GM21786 (cell line): ENCODE measurements at regions not wholly inside any gene's neighbourhood (a gene's known extent, or its start where the extent isn't known, plus 50 kb on each side); places are given as distances from the start of the nearest gene placed in this dataset.

ENCODE experiments used
- ATAC-seq: cut with Tn5 transposase; IDR thresholded peaks from one replicate; pipeline ENCODE4 v1.9.1; 2021; ENCODE audit not compliant: unreplicated experiment

DNA sequence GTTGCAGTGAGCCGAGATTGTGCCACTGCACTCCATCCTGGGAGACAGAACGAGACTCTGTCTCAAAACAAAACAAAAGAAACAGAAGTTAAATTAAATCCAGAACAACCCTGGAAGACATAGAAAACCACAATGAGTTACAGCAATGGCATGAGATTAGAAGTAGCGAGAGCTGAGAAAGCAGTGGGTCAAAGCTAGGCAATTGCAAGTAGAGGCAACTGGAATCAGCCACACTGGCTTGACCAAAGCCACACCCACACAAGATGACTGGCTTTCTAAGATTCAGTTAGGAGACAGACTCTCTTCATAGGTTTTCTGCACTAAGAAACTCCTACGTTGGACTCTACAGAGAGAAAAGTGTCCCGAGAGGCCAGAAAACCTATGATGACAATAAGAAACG, 443.0 kb downstream of the GPM6A start:
- no peak for ATAC-seq

DNA sequence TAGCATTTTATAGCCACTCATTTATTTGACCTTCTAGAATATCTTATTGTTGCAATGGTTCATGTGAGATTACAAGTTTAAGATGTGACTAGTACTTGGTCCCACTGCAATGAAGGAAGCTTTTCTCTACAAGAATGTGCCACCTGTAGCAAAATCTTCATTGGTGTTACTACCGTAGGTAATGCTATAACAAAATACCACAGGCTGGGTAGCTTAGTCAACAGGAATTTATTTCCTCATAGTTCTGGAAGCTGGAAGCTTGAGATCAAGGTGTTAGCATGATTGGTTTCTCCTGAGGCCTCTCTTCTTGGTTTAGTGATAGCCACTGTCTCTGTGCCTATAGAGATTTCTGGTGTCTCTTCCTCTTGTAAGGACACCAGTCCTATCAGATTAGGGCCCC, 441.0 kb downstream of the GPM6A start:
- no peak for ATAC-seq

DNA sequence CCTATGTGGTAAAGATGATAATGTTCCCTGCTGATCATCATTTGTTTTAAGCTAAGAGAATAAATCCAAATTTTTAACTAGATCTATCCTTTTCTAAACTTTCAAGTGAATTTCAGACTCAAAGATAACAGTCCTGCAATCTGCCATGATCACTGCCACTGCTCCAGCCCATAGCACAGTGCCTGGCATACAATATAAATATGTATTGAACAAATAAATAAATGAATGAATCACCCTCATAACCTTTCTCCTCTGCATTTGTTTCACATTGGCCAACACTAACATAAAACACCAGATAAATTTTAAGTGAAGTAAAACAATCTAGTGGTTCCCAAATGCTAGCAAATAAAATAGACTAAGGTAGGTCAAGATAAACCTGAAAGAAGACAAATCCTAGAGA, 439.0 kb downstream of the GPM6A start:
- no peak for ATAC-seq

DNA sequence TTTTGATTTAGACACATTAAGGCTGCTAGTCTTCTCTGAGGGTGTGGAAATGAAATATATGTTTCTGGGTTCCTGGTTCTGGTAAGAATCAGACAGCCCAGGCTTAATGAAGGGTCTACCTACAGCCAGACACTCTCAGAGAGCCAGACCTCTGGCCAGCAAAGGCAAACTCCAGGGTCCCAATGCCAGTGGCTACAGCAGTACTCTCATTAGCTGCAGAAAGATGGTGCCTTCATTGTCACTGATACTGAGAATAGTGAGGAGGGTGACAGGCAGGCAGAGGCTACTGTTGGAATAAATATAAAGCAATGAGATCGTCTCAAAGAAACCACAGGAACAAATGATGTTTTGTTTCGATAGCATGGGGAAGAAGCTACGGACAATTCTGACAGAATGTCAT, 437.6 kb downstream of the GPM6A start:
- ATAC-seq: no peak

GRCh38 chr4:175376287-175376977, 435.6 kb downstream of the GPM6A start:
- no peak for ATAC-seq

DNA sequence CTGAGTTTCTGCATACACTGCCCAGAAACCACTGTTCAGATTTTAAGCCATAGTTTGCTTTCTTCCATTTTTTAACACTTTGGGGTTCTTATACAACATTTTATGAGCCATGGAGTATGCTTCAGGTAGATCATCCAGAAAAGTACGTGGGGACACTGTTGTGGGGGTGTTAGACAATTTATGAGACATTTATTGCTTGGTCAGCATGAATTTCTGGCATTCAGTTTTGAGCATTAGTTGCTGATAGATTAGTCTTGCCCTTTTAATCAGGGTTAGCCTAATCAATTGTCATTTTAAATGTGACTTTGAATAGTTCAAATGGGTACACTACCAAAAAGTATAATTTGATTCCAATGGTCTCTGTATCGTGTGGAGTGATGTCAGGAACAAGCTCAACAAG, 434.9 kb downstream of the GPM6A start:
- ATAC-seq: no peak

DNA sequence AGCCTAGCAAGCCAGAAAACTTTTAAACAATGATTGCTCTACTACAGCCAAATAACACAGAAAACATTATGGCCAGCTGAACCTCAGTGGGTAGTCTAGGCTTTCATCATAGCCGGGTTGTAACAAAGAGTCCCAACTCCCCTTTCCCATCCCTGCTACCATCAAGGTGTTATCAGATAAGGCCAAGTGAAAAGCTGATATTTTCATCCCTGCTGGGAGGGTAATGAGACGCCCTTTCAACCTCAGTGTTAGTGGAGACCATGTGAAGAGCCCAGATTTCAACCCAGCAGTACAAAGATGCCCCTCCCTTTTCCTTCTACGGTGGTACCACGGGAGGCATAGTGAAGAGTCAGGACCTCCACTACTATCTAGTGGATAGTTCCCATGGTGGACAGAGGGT, 433.7 kb downstream of the GPM6A start:
- ATAC-seq: no peak

DNA sequence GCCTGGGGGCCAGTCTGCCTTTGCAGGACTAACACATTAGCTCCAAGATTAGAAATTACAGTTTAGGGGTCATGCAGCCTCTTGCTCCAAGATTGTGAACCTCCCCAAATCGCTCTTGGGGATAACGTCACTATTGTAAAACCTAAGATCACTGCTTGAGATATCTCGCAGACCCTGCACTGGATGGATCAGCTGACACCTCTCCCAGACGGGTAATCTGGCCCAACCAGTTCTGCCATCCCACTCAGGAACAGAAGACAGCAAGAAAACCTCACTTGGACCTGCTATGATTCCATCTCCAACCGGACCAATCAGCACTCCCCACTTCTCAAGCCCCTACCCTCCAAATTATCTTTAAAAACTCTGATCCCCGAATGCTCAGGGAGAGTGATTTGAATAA, 431.2 kb downstream of the GPM6A start:
- no peak for ATAC-seq

GRCh38 chr4:175385797-175386196, 426.3 kb downstream of the GPM6A start:
- ATAC-seq: no peak

DNA sequence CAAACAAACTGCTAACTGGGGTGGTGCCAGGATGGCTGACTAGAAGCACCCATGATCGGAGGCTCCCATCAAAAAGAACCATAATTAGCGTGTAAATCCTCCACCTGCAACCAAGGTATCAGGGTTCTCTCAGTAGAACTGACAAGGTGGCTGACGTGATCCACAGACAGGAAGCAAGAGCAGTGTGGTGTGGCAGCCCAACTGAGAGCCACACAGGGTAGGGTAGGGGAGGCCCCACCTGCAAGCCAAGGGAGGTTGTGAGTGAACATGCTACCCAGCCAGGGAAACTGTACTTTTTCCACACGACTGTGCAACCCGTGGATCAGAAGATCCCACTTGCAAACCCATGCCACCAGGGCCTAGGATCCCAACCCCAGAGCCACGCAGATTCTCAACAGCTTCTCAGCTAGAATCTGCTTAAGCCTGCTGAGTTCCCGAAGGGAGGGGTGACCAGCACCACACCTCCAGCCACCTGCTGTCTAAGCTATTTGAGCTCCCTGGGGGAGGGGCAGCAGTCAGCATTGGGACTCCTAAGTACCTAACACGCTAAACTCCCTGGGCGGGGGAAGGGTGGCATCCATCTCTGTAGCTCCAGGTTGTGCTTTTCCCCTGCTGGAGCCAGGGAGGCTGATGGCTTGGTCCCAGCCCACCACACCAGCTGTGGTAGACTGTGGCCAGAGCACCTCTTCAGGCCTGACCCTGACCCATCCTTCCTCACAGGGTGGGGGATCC, 425.1 kb downstream of the GPM6A start:
- peak; percentile 61 for ATAC-seq

GRCh38 chr4:175394208-175394607, 417.9 kb downstream of the GPM6A start:
- no peak for ATAC-seq

GRCh38 chr4:175405961-175406360, 406.1 kb downstream of the GPM6A start:
- ATAC-seq: no peak

DNA sequence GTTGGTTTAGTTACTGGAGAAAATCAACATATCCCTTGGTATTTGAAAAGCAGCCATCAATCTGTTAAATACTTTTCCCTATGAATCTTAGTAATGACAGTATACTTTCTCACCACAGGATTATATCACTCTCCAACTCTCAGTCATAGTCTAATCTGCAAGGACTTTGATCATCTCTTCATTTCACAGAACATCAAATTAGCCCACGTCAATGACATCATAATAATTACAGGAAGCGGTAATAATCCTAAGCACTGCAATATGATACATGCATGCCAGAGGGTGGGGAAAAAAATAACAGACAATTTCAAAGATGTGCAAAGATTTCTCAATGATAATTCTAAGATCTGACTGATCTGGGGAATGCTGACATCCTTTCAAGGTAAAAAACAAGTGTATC, 404.1 kb downstream of the GPM6A start:
- ATAC-seq: no peak

GRCh38 chr4:175411251-175411650, 400.8 kb downstream of the GPM6A start:
- ATAC-seq: no peak

- ATAC-seq: no peak
Observed at GRCh38 chr4:175412161-175412560, 399.9 kb downstream of the GPM6A start.

GRCh38 chr4:175412746-175413145, 399.3 kb downstream of the GPM6A start:
- no peak for ATAC-seq

- ATAC-seq: no peak
Observed at GRCh38 chr4:175413561-175413960, 398.5 kb downstream of the GPM6A start.

DNA sequence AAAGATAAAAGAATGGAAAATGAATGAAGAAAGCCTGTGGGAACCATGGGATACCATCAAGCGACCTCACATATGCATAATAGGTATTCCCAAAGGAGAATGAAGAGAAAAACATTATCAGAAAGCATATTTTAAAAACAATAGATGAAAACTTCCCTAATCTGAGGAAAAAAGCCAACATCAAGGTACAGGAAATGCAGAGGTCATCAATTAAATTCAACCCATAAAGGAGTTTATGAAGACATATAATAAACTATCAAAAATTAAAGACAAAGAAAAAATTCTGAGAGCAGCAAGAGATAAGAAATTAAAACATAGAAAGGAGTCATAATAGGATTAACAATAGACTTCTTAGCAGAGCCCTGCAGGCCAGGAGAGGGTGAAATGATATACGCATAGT, 397.5 kb downstream of the GPM6A start:
- no peak for ATAC-seq

- ATAC-seq: no peak
Observed at GRCh38 chr4:175418516-175418915, 393.5 kb downstream of the GPM6A start.

DNA sequence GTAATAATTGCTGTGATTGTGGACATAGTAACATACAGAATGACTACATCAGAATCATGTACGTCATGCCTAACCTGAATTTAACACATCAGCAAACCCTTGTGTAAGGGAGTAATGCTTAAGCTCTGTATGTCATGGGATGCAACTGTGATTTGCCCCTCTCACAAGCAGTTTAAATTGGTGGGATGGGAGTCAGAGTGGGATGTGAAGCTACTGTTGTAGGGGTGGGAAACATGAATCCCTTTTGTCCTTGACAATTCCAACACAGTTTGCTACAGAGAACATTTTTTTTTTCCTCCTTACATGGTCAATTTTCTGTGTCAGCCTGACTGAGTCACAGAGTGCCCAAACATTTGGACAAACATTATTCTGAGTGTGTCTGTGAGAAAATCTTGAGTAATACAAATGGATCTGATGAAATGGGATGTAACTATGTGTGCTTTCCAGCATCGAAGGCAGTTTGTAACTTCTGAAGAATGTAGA, 392.8 kb downstream of the GPM6A start:
- ATAC-seq: no peak

DNA sequence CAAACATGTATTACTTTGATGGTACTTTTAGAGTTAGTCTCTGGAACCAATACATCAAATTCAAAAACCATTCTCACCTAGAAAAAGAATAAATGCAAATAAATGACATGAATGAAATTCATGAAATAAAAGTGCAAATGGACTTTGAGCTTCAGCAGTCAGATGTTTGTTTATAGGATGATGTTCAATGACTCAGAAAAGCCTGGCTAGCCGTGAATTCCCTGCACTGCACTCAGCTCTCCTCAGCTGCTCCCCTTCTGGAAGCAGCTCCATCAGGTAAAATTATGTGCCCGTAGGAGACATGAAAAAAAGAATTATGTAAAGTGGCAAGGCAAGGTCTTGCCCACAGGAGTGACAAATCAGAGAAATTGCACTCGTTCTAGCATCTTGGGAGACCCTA, 390.6 kb downstream of the GPM6A start:
- ATAC-seq: no peak

- ATAC-seq: no peak
Observed at GRCh38 chr4:175422331-175422730, 389.7 kb downstream of the GPM6A start.

GRCh38 chr4:175424111-175424510, 388.0 kb downstream of the GPM6A start:
- no peak for ATAC-seq
